Ovary (tissue), 3 donors: ENCODE measurements at regions not wholly inside any gene's neighbourhood (a gene's known extent, or its start where the extent isn't known, plus 50 kb on each side); places are given as distances from the start of the nearest gene placed in this dataset.
"Not testable (repeated sequence)": the region's sequence is repeated elsewhere in the genome, so short reads cannot be mapped to it uniquely, and the experiment has no call there.

Experiments
- CTCF ChIP-seq, 3 donors: fragments of 450-650 bp in 2 of 3; fragments of 200-600 bp in 1 of 3; IDR thresholded peaks; one replicate each; pipeline versions ENCODE4 v1.5.1 to v1.8.0; 2016 to 2022; ENCODE audit warnings: antibody characterized with exemption in 3 of 3, mild to moderate bottlenecking in 1 of 3
- POLR2A ChIP-seq: fragments of 450-650 bp; IDR thresholded peaks from one replicate; pipeline ENCODE4 v1.6.1; 2017; ENCODE audit warnings: antibody characterized with exemption, mild to moderate bottlenecking, moderate library complexity
- donor health status: DM: no; HTN: no; CAD: no.

- TF ChIP-seq POLR2A; CTCF (IDR thresholded peaks at IDR 0.05): not testable (repeated sequence)
These were observed 92.7 kb upstream of the EEPD1 start for GRCh38 chr7:36060388-36060787.
